Activated CD4-positive, alpha-beta memory T cell treated with anti-CD3 and anti-CD28 coated beads, Interleukin-2, amount 10 ng/mL, durations not matched to agents 7 days and 5 days (primary cell): ENCODE measurements at regions not wholly inside any gene's neighbourhood (a gene's known extent, or its start where the extent isn't known, plus 50 kb on each side); places are given as distances from the start of the nearest gene placed in this dataset.
A peak's percentile ranks its signal among the peaks of the same experiment; 100 is the strongest.

Experiments used
- CTCF ChIA-PET: fragments of 350-600 bp; sonication (Branson Sonifier 250); formaldehyde crosslinking; loops from one replicate; lab custom pipeline; 2021; ENCODE audit warnings: antibody characterized with exemption, inconsistent platforms; lab: Charles Lee
- POLR2A ChIA-PET: fragments of 350-600 bp; sonication (Branson Sonifier 250); formaldehyde crosslinking; loops from one replicate; lab custom pipeline; 2021; ENCODE audit warnings: antibody characterized with exemption; lab: Charles Lee
- DNase-seq: peaks from one replicate; pipeline ENCODE4 v3.0.0-alpha.2; 2020
- H3K27ac Mint-ChIP-seq: one replicate; pipeline ENCODE4 v1.8.0; 2021; ENCODE audit warnings: mild to moderate bottlenecking, mixed read lengths
- H3K27me3 Mint-ChIP-seq: one replicate; pipeline ENCODE4 v1.8.0; 2021; ENCODE audit warnings: mixed read lengths
- H3K36me3 Mint-ChIP-seq: one replicate; pipeline ENCODE4 v1.8.0; 2021; ENCODE audit warnings: low read depth, mixed read lengths
- H3K4me1 Mint-ChIP-seq: one replicate; pipeline ENCODE4 v1.8.0; 2021; ENCODE audit warnings: mixed read lengths
- H3K4me3 Mint-ChIP-seq: one replicate; pipeline ENCODE4 v1.8.0; 2021; ENCODE audit warnings: mild to moderate bottlenecking, mixed read lengths
- H3K9me3 Mint-ChIP-seq: one replicate; pipeline ENCODE4 v1.8.0; 2021; ENCODE audit warnings: mixed read lengths

GRCh38 chr2:207408086-207408794, 121.5 kb upstream of the CREB1 start:
- no peak for DNase-seq
- ChIA-PET CTCF (no interaction called here), POLR2A (no interaction called here)
- Mint-ChIP-seq H3K36me3 (no peaks in the 10 kb centered on the region), H3K4me1 (peaks cover 9% of the 10 kb centered on the region), H3K4me3 (no peak overlapping the region), H3K9me3 (no peaks in the 10 kb centered on the region), H3K27ac (no peak overlapping the region), H3K27me3 (no peaks in the 10 kb centered on the region)

- no peaks in the 10 kb centered on the region for H3K27me3 Mint-ChIP-seq
- H3K4me1 Mint-ChIP-seq: peaks cover 9% of the 10 kb centered on the region
- no peak for DNase-seq
- POLR2A ChIA-PET: no interaction called here
- CTCF ChIA-PET: no interaction called here
- H3K4me3 Mint-ChIP-seq: no peak overlapping the region
- H3K9me3 Mint-ChIP-seq: no peaks in the 10 kb centered on the region
- H3K36me3 Mint-ChIP-seq: no peaks in the 10 kb centered on the region
- H3K27ac Mint-ChIP-seq: no peak overlapping the region
These were observed 120.2 kb upstream of the CREB1 start for GRCh38 chr2:207409517-207409916.

GRCh38 chr2:207412787-207413310, 116.9 kb upstream of the CREB1 start:
- CTCF ChIA-PET: no interaction called here
- no peaks in the 10 kb centered on the region for H3K36me3 Mint-ChIP-seq
- H3K4me3 Mint-ChIP-seq: no peak overlapping the region
- H3K27ac Mint-ChIP-seq: no peak overlapping the region
- H3K9me3 Mint-ChIP-seq: no peaks in the 10 kb centered on the region
- peaks cover 2% of the 10 kb centered on the region for H3K27me3 Mint-ChIP-seq
- peaks cover 10% of the 10 kb centered on the region for H3K4me1 Mint-ChIP-seq
- POLR2A ChIA-PET: interaction anchor here (1.2 kb wide), 1 partner anchor 129 kb away, joined by 3 read pairs; no protein-coding TSS in a partner anchor
- no peak for DNase-seq

- POLR2A ChIA-PET: interaction anchor here (1.2 kb wide), 1 partner anchor 129 kb away, joined by 3 read pairs; no protein-coding TSS in a partner anchor
- no peak for DNase-seq
- Mint-ChIP-seq H3K27me3 (peaks cover 2% of the 10 kb centered on the region), H3K4me3 (no peak overlapping the region), H3K27ac (no peak overlapping the region), H3K4me1 (peaks cover 10% of the 10 kb centered on the region), H3K36me3 (no peaks in the 10 kb centered on the region), H3K9me3 (no peaks in the 10 kb centered on the region)
- CTCF ChIA-PET: no interaction called here
These were observed 116.3 kb upstream of the CREB1 start for GRCh38 chr2:207413376-207413907.

GRCh38 chr2:207416111-207416510, 113.7 kb upstream of the CREB1 start:
- CTCF ChIA-PET: no interaction called here
- no peak for DNase-seq
- POLR2A ChIA-PET: no interaction called here
- no peak overlapping the region for H3K27ac Mint-ChIP-seq
- H3K36me3 Mint-ChIP-seq: no peaks in the 10 kb centered on the region
- peaks cover 3% of the 10 kb centered on the region for H3K27me3 Mint-ChIP-seq
- no peak overlapping the region for H3K4me3 Mint-ChIP-seq
- H3K9me3 Mint-ChIP-seq: no peaks in the 10 kb centered on the region
- peaks cover 10% of the 10 kb centered on the region for H3K4me1 Mint-ChIP-seq

- H3K27ac Mint-ChIP-seq: no peak overlapping the region
- DNase-seq: no peak
- ChIA-PET CTCF (no interaction called here), POLR2A (no interaction called here)
- peaks cover 5% of the 10 kb centered on the region for H3K9me3 Mint-ChIP-seq
- peaks cover 10% of the 10 kb centered on the region for H3K4me1 Mint-ChIP-seq
- peaks cover 3% of the 10 kb centered on the region for H3K36me3 Mint-ChIP-seq
- H3K4me3 Mint-ChIP-seq: no peak overlapping the region
- H3K27me3 Mint-ChIP-seq: peaks cover 6% of the 10 kb centered on the region
These were observed 112.9 kb upstream of the CREB1 start for GRCh38 chr2:207416900-207417299.

GRCh38 chr2:207417301-207417718, 112.5 kb upstream of the CREB1 start:
- POLR2A ChIA-PET: no interaction called here

GRCh38 chr2:207418419-207418818, 111.3 kb upstream of the CREB1 start:
- peaks cover 6% of the 10 kb centered on the region for H3K27me3 Mint-ChIP-seq
- no peak overlapping the region for H3K27ac Mint-ChIP-seq
- ChIA-PET POLR2A (no interaction called here), CTCF (no interaction called here)
- no peak overlapping the region for H3K4me3 Mint-ChIP-seq
- no peak for DNase-seq
- H3K4me1 Mint-ChIP-seq: peaks cover 8% of the 10 kb centered on the region
- peaks cover 9% of the 10 kb centered on the region for H3K36me3 Mint-ChIP-seq
- H3K9me3 Mint-ChIP-seq: peaks cover 13% of the 10 kb centered on the region

More at GRCh38 chr2:207417301-207417718, 112.5 kb upstream of the CREB1 start:
- Mint-ChIP-seq H3K27me3 (peaks cover 6% of the 10 kb centered on the region), H3K4me3 (no peak overlapping the region), H3K36me3 (peaks cover 3% of the 10 kb centered on the region), H3K4me1 (peaks cover 8% of the 10 kb centered on the region), H3K9me3 (peaks cover 5% of the 10 kb centered on the region), H3K27ac (no peak overlapping the region)
- no peak for DNase-seq
- CTCF ChIA-PET: interaction anchor here (0.7 kb wide), 2 partner anchors 169 to 618 kb away, joined by 3 read pairs; no protein-coding TSS in a partner anchor

- POLR2A ChIA-PET: interaction anchor here (0.5 kb wide), 1 partner anchor 626 kb away, joined by 3 read pairs; no protein-coding TSS in a partner anchor
- DNase-seq: no peak
- no peak overlapping the region for H3K27ac Mint-ChIP-seq
- peaks cover 16% of the 10 kb centered on the region for H3K4me1 Mint-ChIP-seq
- CTCF ChIA-PET: no interaction called here
- no peak overlapping the region for H3K4me3 Mint-ChIP-seq
- peaks cover 6% of the 10 kb centered on the region for H3K27me3 Mint-ChIP-seq
- H3K9me3 Mint-ChIP-seq: peaks cover 20% of the 10 kb centered on the region
- H3K36me3 Mint-ChIP-seq: peaks cover 16% of the 10 kb centered on the region
These were observed 110.4 kb upstream of the CREB1 start for GRCh38 chr2:207419331-207419730.

GRCh38 chr2:207421671-207422070, 108.1 kb upstream of the CREB1 start:
- POLR2A ChIA-PET: no interaction called here

GRCh38 chr2:207422380-207422779, 107.4 kb upstream of the CREB1 start:
- Mint-ChIP-seq H3K27me3 (peaks cover 4% of the 10 kb centered on the region), H3K4me3 (no peak overlapping the region), H3K4me1 (peaks cover 21% of the 10 kb centered on the region), H3K36me3 (peaks cover 16% of the 10 kb centered on the region), H3K9me3 (peaks cover 20% of the 10 kb centered on the region), H3K27ac (no peak overlapping the region)
- DNase-seq: no peak
- ChIA-PET CTCF (no interaction called here), POLR2A (no interaction called here)

More at GRCh38 chr2:207421671-207422070, 108.1 kb upstream of the CREB1 start:
- no peak overlapping the region for H3K4me3 Mint-ChIP-seq
- no peak for DNase-seq
- peaks cover 22% of the 10 kb centered on the region for H3K4me1 Mint-ChIP-seq
- peaks cover 16% of the 10 kb centered on the region for H3K36me3 Mint-ChIP-seq
- peaks cover 4% of the 10 kb centered on the region for H3K27me3 Mint-ChIP-seq
- H3K27ac Mint-ChIP-seq: no peak overlapping the region
- H3K9me3 Mint-ChIP-seq: peaks cover 20% of the 10 kb centered on the region
- CTCF ChIA-PET: no interaction called here

GRCh38 chr2:207423886-207424285, 105.9 kb upstream of the CREB1 start:
- Mint-ChIP-seq H3K36me3 (peaks cover 16% of the 10 kb centered on the region), H3K9me3 (peaks cover 20% of the 10 kb centered on the region), H3K27ac (peak overlapping the region; percentile 47), H3K4me3 (no peak overlapping the region), H3K27me3 (peaks cover 3% of the 10 kb centered on the region), H3K4me1 (peaks cover 21% of the 10 kb centered on the region)
- DNase-seq: peak; percentile 77
- POLR2A ChIA-PET: interaction anchor here (0.8 to 1.3 kb wide), 6 partner anchors 89 to 350 kb away, joined by 3 to 5 read pairs (median 3); partner anchors contain the start of gene KLF7
- CTCF ChIA-PET: interaction anchor here (1.0 kb wide), 2 partner anchors 44 to 441 kb away, joined by 3 read pairs; no protein-coding TSS in a partner anchor

GRCh38 chr2:207427986-207428385, 101.8 kb upstream of the CREB1 start:
- Mint-ChIP-seq H3K36me3 (peaks cover 9% of the 10 kb centered on the region), H3K4me1 (peaks cover 19% of the 10 kb centered on the region), H3K4me3 (no peak overlapping the region), H3K27ac (no peak overlapping the region), H3K27me3 (no peaks in the 10 kb centered on the region), H3K9me3 (peaks cover 11% of the 10 kb centered on the region)
- DNase-seq: no peak
- ChIA-PET POLR2A (no interaction called here), CTCF (no interaction called here)
